Epithelial cell of esophagus (primary cell): ENCODE measurements at regions not wholly inside any gene's neighbourhood (a gene's known extent, or its start where the extent isn't known, plus 50 kb on each side); places are given as distances from the start of the nearest gene placed in this dataset.

Source experiments
- DNase-seq: peaks from one replicate; pipeline ENCODE4 v3.0.0; 2010; ENCODE audit warnings: low read depth
- H3K4me3 ChIP-seq: 2 replicates; pipeline ENCODE4 v1.5.1; 2011; ENCODE audit warnings: mild to moderate bottlenecking, low read length, control low read depth
- CTCF ChIP-seq: IDR thresholded peaks from 2 replicates; pipeline ENCODE4 v1.5.1; 2011; ENCODE audit warnings: low read depth, mild to moderate bottlenecking, low read length, control low read depth, inconsistent platforms; ENCODE audit not compliant: insufficient read depth; ENCODE audit errors: missing control alignments

GRCh38 chr18:10113121-10114022 is 199.6 kb downstream of the VAPA start:
- H3K4me3 ChIP-seq = no peak overlapping the region
- DNase-seq = no peak
- TF ChIP-seq CTCF = no peak

GRCh38 chr18:10114717-10115463 is 201.1 kb downstream of the VAPA start:
- H3K4me3 ChIP-seq = no peak overlapping the region
- no peak for DNase-seq
- TF ChIP-seq CTCF = no peak

- no peak overlapping the region for H3K4me3 ChIP-seq
- no peak for DNase-seq
- no peak for TF ChIP-seq CTCF
These were observed 202.8 kb downstream of the VAPA start for GRCh38 chr18:10116574-10116973.

GRCh38 chr18:10119528-10119927 is 205.7 kb downstream of the VAPA start:
- no peak for TF ChIP-seq CTCF
- no peak overlapping the region for H3K4me3 ChIP-seq
- no peak for DNase-seq

- DNase-seq = no peak
- no peak for TF ChIP-seq CTCF
- no peak overlapping the region for H3K4me3 ChIP-seq
These were observed 206.2 kb downstream of the VAPA start for GRCh38 chr18:10119991-10120390.

- no peak overlapping the region for H3K4me3 ChIP-seq
- no peak for TF ChIP-seq CTCF
- DNase-seq = no peak
These were observed 206.8 kb downstream of the VAPA start for GRCh38 chr18:10120622-10121021.

GRCh38 chr18:10121028-10121427 is 207.2 kb downstream of the VAPA start:
- no peak for DNase-seq
- no peak for TF ChIP-seq CTCF
- H3K4me3 ChIP-seq = no peak overlapping the region
